ENCODE measurements at regions not wholly inside any gene's neighbourhood (a gene's known extent, or its start where the extent isn't known, plus 50 kb on each side); places are given as distances from the start of the nearest gene placed in this dataset.

DNA sequence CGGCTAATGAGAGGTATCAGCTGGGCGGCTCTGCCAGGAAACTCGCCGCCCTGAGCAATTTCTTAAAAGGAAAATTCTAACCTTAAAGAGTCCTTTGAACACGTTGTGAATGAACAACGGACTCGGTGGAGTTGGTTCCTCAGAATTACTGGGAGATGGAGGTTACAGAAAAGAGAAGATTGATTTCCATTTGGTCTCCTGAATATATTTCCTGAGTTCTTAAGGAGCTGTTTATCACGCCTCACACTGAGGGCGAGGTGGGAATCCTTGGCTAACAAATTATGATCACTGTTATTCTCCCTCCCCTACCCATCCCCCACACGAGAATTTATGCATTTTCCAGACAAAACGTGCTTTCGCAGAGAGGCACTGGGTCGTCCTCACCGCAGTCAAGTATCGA lies 194.5 kb upstream of the C14orf180 start:
- TF ChIP-seq CTCF (IDR thresholded peaks at IDR 0.05) (no peak), POLR2A (IDR thresholded peaks at IDR 0.05) (no peak)
